Right atrium auricular region (tissue), 2 donors: ENCODE measurements at regions not wholly inside any gene's neighbourhood (a gene's known extent, or its start where the extent isn't known, plus 50 kb on each side); places are given as distances from the start of the nearest gene placed in this dataset.

Experiments
- DNase-seq: peaks from one replicate; pipeline ENCODE4 v3.0.0-alpha.2; 2019; ENCODE audit warnings: low spot score
- H3K27ac ChIP-seq, 2 donors: fragments of 200-600 bp; sonication (generic); 1 replicate in 1 of 2; 2 replicates in 1 of 2; pipeline ENCODE4 v1.5.1; 2016 to 2019
- H3K27me3 ChIP-seq, 2 donors: fragments of 200-600 bp; sonication (generic); one replicate each; pipeline versions ENCODE4 v1.5.1 to v1.6.0; 2017 to 2019
- H3K36me3 ChIP-seq: fragments of 200-600 bp; sonication (generic); one replicate; pipeline ENCODE4 v1.5.1; 2016
- H3K4me1 ChIP-seq, 2 donors: fragments of 200-600 bp; sonication (generic); one replicate each; pipeline versions ENCODE4 v1.5.1 to v1.6.0; 2017 to 2019
- H3K4me3 ChIP-seq, 2 donors: fragments of 200-600 bp; sonication (generic); 1 replicate in 1 of 2; 2 replicates in 1 of 2; pipeline ENCODE4 v1.5.1; 2017 to 2019; ENCODE audit warnings: mild to moderate bottlenecking in 1 of 2, moderate library complexity in 1 of 2
- H3K9me3 ChIP-seq, 2 donors: fragments of 200-600 bp; sonication (generic); one replicate each; pipeline ENCODE4 v1.5.1; 2019
- CTCF ChIP-seq, 2 donors: fragments of 200-600 bp; sonication (generic); IDR thresholded peaks; one replicate each; pipeline ENCODE4 v1.5.1; 2019; ENCODE audit warnings: antibody characterized with exemption in 2 of 2

- Histone ChIP-seq H3K27ac (no peak overlapping the region), H3K4me3 (no peak overlapping the region), H3K27me3 (no peaks in the 10 kb centered on the region), H3K4me1 (no peaks in the 10 kb centered on the region), H3K9me3 (no peaks in the 10 kb centered on the region), H3K36me3 (no peaks in the 10 kb centered on the region)
- TF ChIP-seq CTCF (IDR thresholded peaks at IDR 0.05) = no peak
- no peak for DNase-seq
These were observed 680.8 kb upstream of the TENM3 start for GRCh38 chr4:181562399-181562798.

GRCh38 chr4:181564625-181565024 lies 678.6 kb upstream of the TENM3 start:
- Histone ChIP-seq H3K4me1 (no peaks in the 10 kb centered on the region), H3K9me3 (no peaks in the 10 kb centered on the region), H3K4me3 (no peak overlapping the region), H3K27me3 (no peaks in the 10 kb centered on the region), H3K27ac (no peak overlapping the region), H3K36me3 (no peaks in the 10 kb centered on the region)
- no peak for TF ChIP-seq CTCF (IDR thresholded peaks at IDR 0.05)
- no peak for DNase-seq

- no peak for DNase-seq
- Histone ChIP-seq H3K36me3 (no peaks in the 10 kb centered on the region), H3K9me3 (no peaks in the 10 kb centered on the region), H3K27me3 (no peaks in the 10 kb centered on the region), H3K4me3 (no peak overlapping the region), H3K27ac (no peak overlapping the region), H3K4me1 (no peaks in the 10 kb centered on the region)
- TF ChIP-seq CTCF (IDR thresholded peaks at IDR 0.05) = no peak
These were observed 676.7 kb upstream of the TENM3 start for GRCh38 chr4:181566490-181566889.

- no peak overlapping the region for H3K4me3 ChIP-seq
- no peaks in the 10 kb centered on the region for H3K27me3 ChIP-seq
- no peak overlapping the region for H3K27ac ChIP-seq
- DNase-seq = no peak
- peak in 1 of 2 donors; percentile 59 for TF ChIP-seq CTCF (IDR thresholded peaks at IDR 0.05)
- no peaks in the 10 kb centered on the region for H3K4me1 ChIP-seq
- no peaks in the 10 kb centered on the region for H3K36me3 ChIP-seq
- H3K9me3 ChIP-seq = no peaks in the 10 kb centered on the region
These were observed 673.6 kb upstream of the TENM3 start for GRCh38 chr4:181569553-181569952.

GRCh38 chr4:181578911-181579310 lies 664.3 kb upstream of the TENM3 start:
- Histone ChIP-seq H3K27ac (no peak overlapping the region), H3K9me3 (no peaks in the 10 kb centered on the region), H3K4me1 (no peaks in the 10 kb centered on the region), H3K27me3 (no peaks in the 10 kb centered on the region), H3K36me3 (no peaks in the 10 kb centered on the region), H3K4me3 (no peak overlapping the region)
- TF ChIP-seq CTCF (IDR thresholded peaks at IDR 0.05) = no peak
- no peak for DNase-seq

- Histone ChIP-seq H3K27ac (no peak overlapping the region), H3K36me3 (no peaks in the 10 kb centered on the region), H3K27me3 (no peaks in the 10 kb centered on the region), H3K4me3 (no peak overlapping the region), H3K9me3 (no peaks in the 10 kb centered on the region), H3K4me1 (no peaks in the 10 kb centered on the region)
- TF ChIP-seq CTCF (IDR thresholded peaks at IDR 0.05) = no peak
- DNase-seq = no peak
These were observed 663.7 kb upstream of the TENM3 start for GRCh38 chr4:181579486-181579885.
